GM12878 (cell line): ENCODE measurements at regions not wholly inside any gene's neighbourhood (a gene's known extent, or its start where the extent isn't known, plus 50 kb on each side); places are given as distances from the start of the nearest gene placed in this dataset.

Experiments used
- ATAC-seq: fragments of 200-7000 bp; cut with Tn5 transposase; 3 replicates; pipeline ENCODE4 v1.9.1; 2020; ENCODE audit warnings: mild to moderate bottlenecking, moderate library complexity
- BruUV-seq: library from RNA; stranded (reverse); fragments of 400-500 nt; replicated peaks from 2 replicates; lab custom pipeline; 2021; lab: Mats Ljungman, UMichigan
- CTCF ChIA-PET: fragments of 300-600 bp; sonication (Branson Sonifier 250); formaldehyde crosslinking; extraction: SDS; loops from one replicate; lab custom pipeline; 2021; ENCODE audit warnings: inconsistent platforms; lab: Yijun Ruan, JAX
- POLR2A ChIA-PET: fragments of 350-600 bp; formaldehyde crosslinking; extraction: SDS; loops from one replicate; lab custom pipeline; 2021; ENCODE audit warnings: inconsistent platforms; lab: Charles Lee
- RAD21 ChIA-PET: fragments of 300-600 bp; sonication (Branson Sonifier 250); formaldehyde crosslinking; loops from one replicate; lab custom pipeline; 2023; ENCODE audit warnings: antibody characterized with exemption; ENCODE audit not compliant: unreplicated experiment; lab: Charles Lee
- SMC1A ChIA-PET: fragments of 300-600 bp; sonication (Branson Sonifier 250); formaldehyde crosslinking; loops from one replicate; lab custom pipeline; 2023; ENCODE audit not compliant: unreplicated experiment, uncharacterized antibody; lab: Charles Lee
- DNase-seq: peaks from one replicate; pipeline ENCODE4 v3.0.0-alpha.2; 2011; ENCODE audit warnings: low read depth, low spot score
- FAIRE-seq: peaks from 3 replicates; lab custom pipeline; 2011; peaks lifted over from hg19 to GRCh38; lab: Jason Lieb, UNC
- H2AFZ ChIP-seq: 2 replicates; pipeline ENCODE4 v1.6.0; 2011; ENCODE audit warnings: low read depth, low read length, control low read depth; ENCODE audit not compliant: control insufficient read depth
- H3K27ac ChIP-seq: 2 replicates; pipeline ENCODE4 v1.5.1; 2011; ENCODE audit warnings: control low read depth; ENCODE audit not compliant: control insufficient read depth, insufficient read depth
- H3K27me3 ChIP-seq, 2 experiments: replicated peaks in 1 of 2; 2 replicates each; pipeline versions ENCODE4 v1.6.0 to v1.6.1; 2011; ENCODE audit warnings: low read length in 1 of 2; ENCODE audit not compliant: control insufficient read depth in 2 of 2, insufficient read depth in 2 of 2
- H3K36me3 ChIP-seq, 2 experiments: 2 replicates each; pipeline ENCODE4 v1.5.1; 2011; ENCODE audit warnings: low read length in 1 of 2; ENCODE audit not compliant: control insufficient read depth in 2 of 2, insufficient read depth in 2 of 2
- H3K4me1 ChIP-seq: 2 replicates; pipeline ENCODE4 v1.6.1; 2011; ENCODE audit warnings: mild to moderate bottlenecking, low read length, moderate library complexity, mixed read lengths; ENCODE audit not compliant: control insufficient read depth, insufficient read depth
- H3K4me2 ChIP-seq: 2 replicates; pipeline ENCODE4 v1.6.0; 2011; ENCODE audit warnings: control low read depth; ENCODE audit not compliant: control insufficient read depth, insufficient read depth
- H3K4me3 ChIP-seq: fragments of 200-600 bp; sonication (generic); 2 replicates; pipeline ENCODE4 v1.5.1; 2016
- H3K79me2 ChIP-seq: 2 replicates; pipeline ENCODE4 v1.6.0; 2011; ENCODE audit warnings: low read length; ENCODE audit not compliant: control insufficient read depth, insufficient read depth
- H3K9ac ChIP-seq: 2 replicates; pipeline ENCODE4 v1.8.0; 2011; ENCODE audit warnings: low read length, control low read depth, mixed read lengths; ENCODE audit not compliant: control insufficient read depth, insufficient read depth
- H3K9me3 ChIP-seq: replicated peaks from 3 replicates; pipeline ENCODE4 v1.5.1; 2011; ENCODE audit warnings: mild to moderate bottlenecking, low read length; ENCODE audit not compliant: control insufficient read depth, insufficient read depth
- H4K20me1 ChIP-seq: 2 replicates; pipeline ENCODE4 v1.6.0; 2011; ENCODE audit not compliant: control insufficient read depth, insufficient read depth
- BACH1 ChIP-seq: fragments of 450-650 bp; IDR thresholded peaks from 2 replicates; pipeline ENCODE4 v1.6.1; 2017; ENCODE audit warnings: mild to moderate bottlenecking, borderline replicate concordance
- BHLHE40 ChIP-seq, 2 experiments: fragments of 450-650 bp in 1 of 2; IDR thresholded peaks; 2 replicates each; pipeline ENCODE4 v1.6.1; 2011 to 2017; ENCODE audit warnings: low read depth in 2 of 2, borderline replicate concordance in 1 of 2, improper control_type of control experiment in 1 of 2, low read length in 1 of 2, mild to moderate bottlenecking in 1 of 2
- CHD2 ChIP-seq: IDR thresholded peaks from 2 replicates; pipeline ENCODE4 v1.6.1; 2011; ENCODE audit warnings: low read depth, low read length, improper control_type of control experiment, borderline replicate concordance
- DPF2 ChIP-seq: fragments of 450-650 bp; IDR thresholded peaks from 2 replicates; pipeline ENCODE4 v1.6.1; 2017; ENCODE audit warnings: mild to moderate bottlenecking
- ESRRA ChIP-seq: IDR thresholded peaks from 2 replicates; pipeline ENCODE4 v1.6.1; 2012; ENCODE audit warnings: mild to moderate bottlenecking, low read length, improper control_type of control experiment
- HDAC6 ChIP-seq: fragments of 200-600 bp; sonication (generic); IDR thresholded peaks from one replicate; pipeline ENCODE4 v1.8.0; 2017; ENCODE audit warnings: antibody characterized with exemption; ENCODE audit not compliant: unreplicated experiment
- NBN ChIP-seq: fragments of 450-650 bp; IDR thresholded peaks from 2 replicates; pipeline ENCODE4 v1.6.1; 2016
- TAF1 ChIP-seq: IDR thresholded peaks from 2 replicates; pipeline ENCODE4 v1.6.1; 2011; ENCODE audit warnings: mild to moderate bottlenecking, low read depth, low read length, borderline replicate concordance
- TCF12 ChIP-seq: IDR thresholded peaks from 2 replicates; pipeline ENCODE4 v1.6.1; 2011; ENCODE audit warnings: low read depth, mild to moderate bottlenecking, low read length
- ZNF217 ChIP-seq: fragments of 450-650 bp; IDR thresholded peaks from 2 replicates; pipeline ENCODE4 v1.6.1; 2017; ENCODE audit warnings: antibody characterized with exemption, mild to moderate bottlenecking
- WGBS: methylation state at CpG from one replicate; pipeline ENCODE4 v1.1.6; 2016; ENCODE audit warnings: low lambda C conversion rate; ENCODE audit not compliant: insufficient replicate concordance, insufficient coverage; ENCODE audit errors: missing lambda C conversion rate; 5-methylcytosine and 5-hydroxymethylcytosine counted together
- in situ Hi-C: fragments of 300-500 bp; cut with MboI; formaldehyde crosslinking; loops from 9 replicates; pipeline ENCODE4 v1.14.3; 2018; ENCODE audit warnings: mixed read lengths
- intact Hi-C: fragments of 100-400 bp; cut with micrococcal nuclease; formaldehyde crosslinking; loops from one replicate; pipeline ENCODE4 v1.14.2; 2022; ENCODE audit not compliant: unreplicated experiment
- TF ChIP-seq, protein P1 (sequence below): IDR thresholded peaks from 2 replicates; pipeline ENCODE4 v1.6.1; 2011; ENCODE audit warnings: low read depth, low read length, improper control_type of control experiment, borderline replicate concordance
- TF ChIP-seq, protein P2 (sequence below): IDR thresholded peaks from 2 replicates; pipeline ENCODE4 v1.6.1; 2011; ENCODE audit warnings: borderline replicate concordance, low read depth, mild to moderate bottlenecking, moderate library complexity, mixed read lengths, low read length; ENCODE audit not compliant: insufficient read depth; ENCODE audit errors: extremely low read length

DNA sequence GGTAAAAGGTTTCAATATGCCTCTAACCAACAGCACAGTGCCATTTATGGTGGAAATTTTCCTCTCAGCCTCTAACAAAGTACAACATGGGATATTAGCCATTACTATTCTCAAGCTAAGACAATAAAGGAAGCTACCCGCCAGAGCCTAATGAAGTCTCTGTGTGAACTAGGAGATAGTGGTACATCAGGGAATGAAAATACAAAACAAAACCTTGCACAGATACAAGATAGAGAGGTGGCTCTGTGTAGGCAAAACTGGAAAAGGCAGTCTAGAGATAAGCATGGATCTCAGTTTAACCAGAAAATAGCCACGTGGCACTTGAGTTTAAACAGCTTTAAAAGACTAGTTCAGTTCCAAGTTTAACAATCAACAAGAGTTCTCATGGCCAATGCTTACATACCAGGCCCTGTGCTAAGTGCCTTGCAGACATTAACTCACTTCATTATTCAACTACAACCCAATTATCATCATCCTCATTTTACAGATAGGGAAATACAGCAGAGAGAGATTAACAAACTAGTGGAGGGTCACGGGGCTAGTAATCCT, 279.3 kb downstream of the IGSF11 start:
- H3K27ac ChIP-seq, result no peak overlapping the region
- H3K4me2 ChIP-seq, result no peak overlapping the region
- no peak overlapping the region for H3K4me3 ChIP-seq
- CTCF ChIA-PET, result no interaction called here
- ATAC-seq (no peak), FAIRE-seq (no peak)
- no peaks in the 10 kb centered on the region for H4K20me1 ChIP-seq
- H3K79me2 ChIP-seq, result no peaks in the 10 kb centered on the region
- no peaks in the 10 kb centered on the region for H3K9me3 ChIP-seq
- POLR2A ChIA-PET, result interaction anchor here (0.9 kb wide), 1 partner anchor 9 kb away, joined by 3 read pairs; no protein-coding TSS in a partner anchor
- no peaks in the 10 kb centered on the region for H3K4me1 ChIP-seq
- TF ChIP-seq HDAC6 (no peak), ZNF217 (no peak), ESRRA (no peak), BHLHE40 (IDR thresholded peaks at IDR 0.05; ENCODE audit: borderline replicate concordance in 1 of 2, low read depth in 2 of 2, low read length in 1 of 2) (no peak), DPF2 (no peak), CHD2 (no peak), BACH1 (no peak), NBN (no peak), TAF1 (no peak), TCF12 (no peak)
- TF ChIP-seq, protein P1, sequence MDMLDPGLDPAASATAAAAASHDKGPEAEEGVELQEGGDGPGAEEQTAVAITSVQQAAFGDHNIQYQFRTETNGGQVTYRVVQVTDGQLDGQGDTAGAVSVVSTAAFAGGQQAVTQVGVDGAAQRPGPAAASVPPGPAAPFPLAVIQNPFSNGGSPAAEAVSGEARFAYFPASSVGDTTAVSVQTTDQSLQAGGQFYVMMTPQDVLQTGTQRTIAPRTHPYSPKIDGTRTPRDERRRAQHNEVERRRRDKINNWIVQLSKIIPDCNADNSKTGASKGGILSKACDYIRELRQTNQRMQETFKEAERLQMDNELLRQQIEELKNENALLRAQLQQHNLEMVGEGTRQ, result no peak
- TF ChIP-seq, protein P2, sequence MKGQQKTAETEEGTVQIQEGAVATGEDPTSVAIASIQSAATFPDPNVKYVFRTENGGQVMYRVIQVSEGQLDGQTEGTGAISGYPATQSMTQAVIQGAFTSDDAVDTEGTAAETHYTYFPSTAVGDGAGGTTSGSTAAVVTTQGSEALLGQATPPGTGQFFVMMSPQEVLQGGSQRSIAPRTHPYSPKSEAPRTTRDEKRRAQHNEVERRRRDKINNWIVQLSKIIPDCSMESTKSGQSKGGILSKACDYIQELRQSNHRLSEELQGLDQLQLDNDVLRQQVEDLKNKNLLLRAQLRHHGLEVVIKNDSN, result no peak
- TF ChIP-seq, all 136 proteins: peak for 0
- RAD21 ChIA-PET, result no interaction called here
- SMC1A ChIA-PET, result interaction anchor here (1.2 kb wide), 1 partner anchor 9 kb away, joined by 5 read pairs; no protein-coding TSS in a partner anchor
- H3K9ac ChIP-seq, result no peak overlapping the region
- no peaks in the 10 kb centered on the region for H3K27me3 ChIP-seq
- WGBS, result 64% methylated on average over 3 of the region's 3 CpGs
- H2AFZ ChIP-seq, result no peak overlapping the region
- no TSS peak for BruUV-seq
- in situ Hi-C loops, result no loop called here
- H3K36me3 ChIP-seq, result no peaks in the 10 kb centered on the region
- no peak for DNase-seq
- intact Hi-C loops, result no loop called here
